ENCODE measurements at regions not wholly inside any gene's neighbourhood (a gene's known extent, or its start where the extent isn't known, plus 50 kb on each side); places are given as distances from the start of the nearest gene placed in this dataset.

DNA sequence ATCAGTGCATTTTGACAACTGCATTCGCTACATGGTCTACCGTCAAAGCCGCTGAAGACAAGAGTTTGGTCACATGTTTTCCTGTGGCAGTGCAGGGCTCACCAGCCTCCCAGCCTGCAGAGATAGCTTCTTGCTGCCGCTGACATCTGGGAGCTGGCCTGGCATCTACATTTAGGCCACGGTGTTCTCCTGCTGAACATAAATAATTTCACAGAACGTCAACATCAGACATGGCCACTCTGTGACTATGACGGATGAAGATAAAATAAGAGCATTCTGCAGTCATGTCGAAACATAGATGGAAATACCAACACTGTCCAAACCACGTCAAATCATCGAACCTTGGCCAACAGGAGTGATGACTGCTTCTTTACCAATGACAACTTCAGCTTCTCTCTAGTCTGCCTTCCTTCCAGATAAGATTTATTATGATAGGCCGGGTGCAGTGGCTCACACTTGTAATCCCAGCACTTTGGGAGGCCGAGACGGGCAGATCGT, 91.2 kb downstream of the TNFAIP2 start:
- no peak for TF ChIP-seq EZH2phosphoT487 (IDR thresholded peaks at IDR 0.05)
- TF ChIP-seq, protein P1, sequence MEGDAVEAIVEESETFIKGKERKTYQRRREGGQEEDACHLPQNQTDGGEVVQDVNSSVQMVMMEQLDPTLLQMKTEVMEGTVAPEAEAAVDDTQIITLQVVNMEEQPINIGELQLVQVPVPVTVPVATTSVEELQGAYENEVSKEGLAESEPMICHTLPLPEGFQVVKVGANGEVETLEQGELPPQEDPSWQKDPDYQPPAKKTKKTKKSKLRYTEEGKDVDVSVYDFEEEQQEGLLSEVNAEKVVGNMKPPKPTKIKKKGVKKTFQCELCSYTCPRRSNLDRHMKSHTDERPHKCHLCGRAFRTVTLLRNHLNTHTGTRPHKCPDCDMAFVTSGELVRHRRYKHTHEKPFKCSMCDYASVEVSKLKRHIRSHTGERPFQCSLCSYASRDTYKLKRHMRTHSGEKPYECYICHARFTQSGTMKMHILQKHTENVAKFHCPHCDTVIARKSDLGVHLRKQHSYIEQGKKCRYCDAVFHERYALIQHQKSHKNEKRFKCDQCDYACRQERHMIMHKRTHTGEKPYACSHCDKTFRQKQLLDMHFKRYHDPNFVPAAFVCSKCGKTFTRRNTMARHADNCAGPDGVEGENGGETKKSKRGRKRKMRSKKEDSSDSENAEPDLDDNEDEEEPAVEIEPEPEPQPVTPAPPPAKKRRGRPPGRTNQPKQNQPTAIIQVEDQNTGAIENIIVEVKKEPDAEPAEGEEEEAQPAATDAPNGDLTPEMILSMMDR (IDR thresholded peaks at IDR 0.05) = no peak
- TF ChIP-seq EZH2 (IDR thresholded peaks at IDR 0.05) = no peak
